ENCODE measurements at regions not wholly inside any gene's neighbourhood (a gene's known extent, or its start where the extent isn't known, plus 50 kb on each side); places are given as distances from the start of the nearest gene placed in this dataset.
A peak's percentile ranks its signal among the peaks of the same experiment; 100 is the strongest.

- TF ChIP-seq POLR2A (IDR thresholded peaks at IDR 0.05; ENCODE audit: low read depth) (no peak), CTCF (IDR thresholded peaks at IDR 0.05) (no peak), EP300 (IDR thresholded peaks at IDR 0.05) (no peak), POLR2AphosphoS5 (IDR thresholded peaks at IDR 0.05) (no peak)
- H3K36me3 ChIP-seq = no peaks in the 10 kb centered on the region
- no peak overlapping the region for H3K27ac ChIP-seq (replicated peaks in 1 of 4)
- WGBS = 75% methylated on average over 2 of the region's 2 CpGs
- no peak for DNase-seq (ENCODE audit: extremely low spot score)
- H3K9me3 ChIP-seq = peaks cover 0 to 9% (median 7%) of the 10 kb centered on the region in 4 donors
- no peak overlapping the region for H3K4me3 ChIP-seq
- peaks cover 0 to 3% (median 0%) of the 10 kb centered on the region in 4 donors for H3K27me3 ChIP-seq
- H3K4me1 ChIP-seq = no peaks in the 10 kb centered on the region
- intact Hi-C loops (cut with DNase I) = no loop called here
Measured at GRCh38 chr6:50654155-50654554, 59.2 kb upstream of the TFAP2D start.

GRCh38 chr6:50655848-50656453 is 57.4 kb upstream of the TFAP2D start:
- no peaks in the 10 kb centered on the region for H3K9me3 ChIP-seq
- intact Hi-C loops (cut with DNase I) = no loop called here
- no peaks in the 10 kb centered on the region for H3K27me3 ChIP-seq
- no peaks in the 10 kb centered on the region for H3K4me1 ChIP-seq
- no peak overlapping the region for H3K27ac ChIP-seq (replicated peaks in 1 of 4)
- H3K36me3 ChIP-seq = no peaks in the 10 kb centered on the region
- no peak for DNase-seq (ENCODE audit: extremely low spot score)
- TF ChIP-seq POLR2A (IDR thresholded peaks at IDR 0.05; ENCODE audit: low read depth) (no peak), CTCF (IDR thresholded peaks at IDR 0.05) (peak in 2 of 3 experiments; percentile 27 to 41)
- WGBS = 50% methylated on average over 4 of the region's 4 CpGs
- H3K4me3 ChIP-seq = no peak overlapping the region

GRCh38 chr6:50657513-50657912 is 55.8 kb upstream of the TFAP2D start:
- WGBS = 100% methylated on average over 1 of the region's 1 CpG
- Histone ChIP-seq H3K9me3 (no peaks in the 10 kb centered on the region), H3K27ac (replicated peaks in 1 of 4) (no peak overlapping the region), H3K4me1 (no peaks in the 10 kb centered on the region), H3K36me3 (no peaks in the 10 kb centered on the region), H3K4me3 (no peak overlapping the region), H3K27me3 (no peaks in the 10 kb centered on the region)
- intact Hi-C loops (cut with DNase I) = no loop called here
- DNase-seq (ENCODE audit: extremely low spot score) = no peak
- TF ChIP-seq POLR2AphosphoS5 (IDR thresholded peaks at IDR 0.05) = no peak
- no peak for TF ChIP-seq POLR2A (IDR thresholded peaks at IDR 0.05; ENCODE audit: low read depth)
- no peak for TF ChIP-seq EP300 (IDR thresholded peaks at IDR 0.05)
- no peak for TF ChIP-seq CTCF (IDR thresholded peaks at IDR 0.05)

GRCh38 chr6:50658561-50658960 is 54.8 kb upstream of the TFAP2D start:
- TF ChIP-seq POLR2AphosphoS5 (IDR thresholded peaks at IDR 0.05) = no peak
- TF ChIP-seq CTCF (IDR thresholded peaks at IDR 0.05) = no peak
- no peak for TF ChIP-seq POLR2A (IDR thresholded peaks at IDR 0.05; ENCODE audit: low read depth)
- no peak for TF ChIP-seq EP300 (IDR thresholded peaks at IDR 0.05)

GRCh38 chr6:50661636-50662035 is 51.7 kb upstream of the TFAP2D start:
- Histone ChIP-seq H3K4me1 (no peaks in the 10 kb centered on the region), H3K27ac (replicated peaks in 1 of 4) (no peak overlapping the region), H3K36me3 (no peaks in the 10 kb centered on the region), H3K27me3 (no peaks in the 10 kb centered on the region), H3K4me3 (no peak overlapping the region), H3K9me3 (no peaks in the 10 kb centered on the region)
- WGBS = 86% methylated on average over 1 of the region's 1 CpG
- intact Hi-C loops (cut with DNase I) = no loop called here
- DNase-seq (ENCODE audit: extremely low spot score) = no peak
- TF ChIP-seq POLR2AphosphoS5 (IDR thresholded peaks at IDR 0.05) (no peak), CTCF (IDR thresholded peaks at IDR 0.05) (no peak), EP300 (IDR thresholded peaks at IDR 0.05) (no peak), POLR2A (IDR thresholded peaks at IDR 0.05; ENCODE audit: low read depth) (no peak)

More at GRCh38 chr6:50658561-50658960, 54.8 kb upstream of the TFAP2D start:
- intact Hi-C loops (cut with DNase I) = no loop called here
- Histone ChIP-seq H3K9me3 (no peaks in the 10 kb centered on the region), H3K27ac (replicated peaks in 1 of 4) (no peak overlapping the region), H3K4me3 (no peak overlapping the region), H3K4me1 (no peaks in the 10 kb centered on the region), H3K27me3 (no peaks in the 10 kb centered on the region), H3K36me3 (no peaks in the 10 kb centered on the region)
- no peak for DNase-seq (ENCODE audit: extremely low spot score)
- WGBS = 69% methylated on average over 2 of the region's 2 CpGs
